IMR-90 (cell line): ENCODE measurements at regions not wholly inside any gene's neighbourhood (a gene's known extent, or its start where the extent isn't known, plus 50 kb on each side); places are given as distances from the start of the nearest gene placed in this dataset.

Experiments
- ATAC-seq: fragments of 200-7000 bp; cut with Tn5 transposase; 2 replicates; pipeline ENCODE4 v1.9.1; 2020; ENCODE audit warnings: low read depth, mild to moderate bottlenecking, moderate library complexity
- BruUV-seq: library from RNA; stranded (reverse); fragments of 400-500 nt; replicated peaks from 2 replicates; lab custom pipeline; 2021; lab: Mats Ljungman, UMichigan
- CTCF ChIA-PET: fragments of 300-600 bp; formaldehyde crosslinking; extraction: SDS; loops from one replicate; lab custom pipeline; 2021; ENCODE audit warnings: antibody characterized with exemption; lab: Yijun Ruan, JAX
- POLR2A ChIA-PET: fragments of 300-600 bp; sonication (Branson Sonifier 250); formaldehyde crosslinking; loops from one replicate; lab custom pipeline; 2022; ENCODE audit warnings: antibody characterized with exemption; ENCODE audit not compliant: unreplicated experiment; lab: Charles Lee
- DNase-seq: peaks from one replicate; pipeline ENCODE4 v3.0.0; 2013
- H2AFZ ChIP-seq: replicated peaks from 2 replicates; pipeline ENCODE3; 2013; ENCODE audit warnings: low read length, mild to moderate bottlenecking; ENCODE audit not compliant: poor library complexity
- H2AK5ac ChIP-seq: 2 replicates; pipeline ENCODE4 v1.6.1; 2013; ENCODE audit warnings: low read depth, low read length, inconsistent platforms
- H2AK9ac ChIP-seq: replicated peaks from 2 replicates; pipeline ENCODE3; 2013; ENCODE audit warnings: mild to moderate bottlenecking, low read depth, low read length, moderate library complexity; ENCODE audit not compliant: poor library complexity
- H2BK120ac ChIP-seq: 2 replicates; pipeline ENCODE4 v1.6.1; 2013; ENCODE audit warnings: low read depth, low read length, inconsistent platforms
- H2BK15ac ChIP-seq: 3 replicates; pipeline ENCODE4 v1.6.1; 2013; ENCODE audit warnings: low read depth, low read length, inconsistent platforms
- H2BK20ac ChIP-seq: 2 replicates; pipeline ENCODE4 v1.6.1; 2013; ENCODE audit warnings: low read depth, mild to moderate bottlenecking, inconsistent platforms, low read length, moderate library complexity
- H2BK5ac ChIP-seq: 2 replicates; pipeline ENCODE4 v1.6.1; 2013; ENCODE audit warnings: mild to moderate bottlenecking, low read depth, low read length, inconsistent platforms; ENCODE audit not compliant: poor library complexity, severe bottlenecking
- H3K14ac ChIP-seq: replicated peaks from 2 replicates; pipeline ENCODE4 v1.6.1; 2013; ENCODE audit warnings: low read depth, low read length, inconsistent platforms
- H3K18ac ChIP-seq: 2 replicates; pipeline ENCODE4 v1.6.1; 2013; ENCODE audit warnings: low read depth, low read length, control low read depth
- H3K23ac ChIP-seq: 2 replicates; pipeline ENCODE4 v1.6.1; 2013; ENCODE audit warnings: low read depth, low read length, inconsistent platforms
- H3K27ac ChIP-seq: 2 replicates; pipeline ENCODE4 v1.5.1; 2013; ENCODE audit warnings: mild to moderate bottlenecking, control low read depth, low read length; ENCODE audit not compliant: insufficient read depth
- H3K27me3 ChIP-seq: 2 replicates; pipeline ENCODE4 v1.6.1; 2013; ENCODE audit warnings: low read length; ENCODE audit not compliant: control insufficient read depth, insufficient read depth
- H3K36me3 ChIP-seq: 2 replicates; pipeline ENCODE4 v1.6.1; 2013; ENCODE audit warnings: low read length, mixed read lengths; ENCODE audit not compliant: control insufficient read depth, insufficient read depth
- H3K4ac ChIP-seq: 2 replicates; pipeline ENCODE4 v1.6.1; 2013; ENCODE audit warnings: low read depth, low read length, inconsistent platforms
- H3K4me1 ChIP-seq: 2 replicates; pipeline ENCODE4 v1.6.1; 2013; ENCODE audit warnings: low read length, mixed read lengths; ENCODE audit not compliant: control insufficient read depth, insufficient read depth
- H3K4me2 ChIP-seq: 2 replicates; pipeline ENCODE4 v1.6.1; 2013; ENCODE audit warnings: low read depth, mild to moderate bottlenecking, control low read depth, low read length, moderate library complexity
- H3K4me3 ChIP-seq: 2 replicates; pipeline ENCODE4 v1.5.1; 2013; ENCODE audit warnings: low read depth, mild to moderate bottlenecking, control low read depth, low read length, moderate library complexity; ENCODE audit not compliant: insufficient read depth
- H3K56ac ChIP-seq: 2 replicates; pipeline ENCODE4 v1.6.1; 2013; ENCODE audit warnings: low read length, inconsistent platforms; ENCODE audit not compliant: insufficient read depth; ENCODE audit errors: extremely low read depth
- H3K79me1 ChIP-seq, 2 experiments: 2 replicates each; pipeline ENCODE4 v1.6.1; 2013; ENCODE audit warnings: low read length in 2 of 2, inconsistent platforms in 1 of 2, low read depth in 1 of 2
- H3K9ac ChIP-seq: 2 replicates; pipeline ENCODE4 v1.6.1; 2013; ENCODE audit warnings: low read depth, low read length, control low read depth
- H3K9me1 ChIP-seq: 2 replicates; pipeline ENCODE4 v1.6.1; 2013; ENCODE audit warnings: low read length, inconsistent platforms; ENCODE audit not compliant: insufficient read depth
- H3K9me3 ChIP-seq: 2 replicates; pipeline ENCODE4 v1.6.1; 2013; ENCODE audit warnings: low read length; ENCODE audit not compliant: control insufficient read depth, insufficient read depth
- H4K20me1 ChIP-seq: 2 replicates; pipeline ENCODE4 v1.6.1; 2013; ENCODE audit warnings: low read length, inconsistent platforms; ENCODE audit not compliant: insufficient read depth
- H4K5ac ChIP-seq: 2 replicates; pipeline ENCODE4 v1.6.1; 2013; ENCODE audit warnings: mild to moderate bottlenecking, low read depth, low read length, control low read depth
- H4K8ac ChIP-seq, 2 experiments: 2 replicates each; pipeline ENCODE4 v1.6.1; 2013; ENCODE audit warnings: low read depth in 2 of 2, low read length in 2 of 2, control low read depth in 1 of 2, inconsistent platforms in 1 of 2
- H4K91ac ChIP-seq: 2 replicates; pipeline ENCODE4 v1.6.1; 2013; ENCODE audit warnings: low read depth, low read length, inconsistent platforms; ENCODE audit not compliant: insufficient read depth
- BHLHE40 ChIP-seq: fragments of 150-350 bp; IDR thresholded peaks from 2 replicates; pipeline ENCODE4 v1.6.1; 2016; ENCODE audit warnings: mild to moderate bottlenecking, low read depth, low read length
- CEBPB ChIP-seq: IDR thresholded peaks from 2 replicates; pipeline ENCODE4 v1.6.1; 2012; ENCODE audit warnings: low read depth, low read length, improper control_type of control experiment
- CHD1 ChIP-seq: IDR thresholded peaks from 2 replicates; pipeline ENCODE4 v1.6.1; 2012; ENCODE audit warnings: low read depth, low read length, improper control_type of control experiment
- FOS ChIP-seq: fragments of 150-350 bp; IDR thresholded peaks from 2 replicates; pipeline ENCODE4 v1.6.1; 2016; ENCODE audit warnings: low read depth, low read length
- MAFK ChIP-seq: IDR thresholded peaks from 2 replicates; pipeline ENCODE4 v1.6.1; 2012; ENCODE audit warnings: low read depth, low read length, improper control_type of control experiment
- MAZ ChIP-seq: IDR thresholded peaks from 2 replicates; pipeline ENCODE4 v1.6.1; 2012; ENCODE audit warnings: low read depth, mild to moderate bottlenecking, low read length, improper control_type of control experiment, moderate library complexity, borderline replicate concordance
- MXI1 ChIP-seq: IDR thresholded peaks from 2 replicates; pipeline ENCODE4 v1.6.1; 2012; ENCODE audit warnings: low read depth, mild to moderate bottlenecking, low read length, moderate library complexity, borderline replicate concordance
- NFE2L2 ChIP-seq: fragments of 150-350 bp; IDR thresholded peaks from 2 replicates; pipeline ENCODE4 v1.6.1; 2016; ENCODE audit warnings: low read depth, mild to moderate bottlenecking, low read length
- POLR2A ChIP-seq: IDR thresholded peaks from 2 replicates; pipeline ENCODE4 v1.6.1; 2012; ENCODE audit warnings: mild to moderate bottlenecking, low read depth, low read length
- RAD21 ChIP-seq: IDR thresholded peaks from 2 replicates; pipeline ENCODE4 v1.6.1; 2012; ENCODE audit warnings: low read length, improper control_type of control experiment
- RCOR1 ChIP-seq: IDR thresholded peaks from 2 replicates; pipeline ENCODE4 v1.6.1; 2012; ENCODE audit warnings: mild to moderate bottlenecking, low read length, improper control_type of control experiment; ENCODE audit not compliant: insufficient replicate concordance
- RFX5 ChIP-seq: IDR thresholded peaks from 2 replicates; pipeline ENCODE4 v1.8.0; 2012; ENCODE audit warnings: low read depth, mild to moderate bottlenecking, low read length, moderate library complexity
- SMC3 ChIP-seq: fragments of 150-350 bp; IDR thresholded peaks from 2 replicates; pipeline ENCODE4 v1.6.1; 2016; ENCODE audit warnings: low read depth, mild to moderate bottlenecking, antibody characterized with exemption, low read length, moderate library complexity
- WGBS, 2 experiments: methylation state at CpG; one replicate each; pipeline versions ENCODE4 v1.1.5 to v1.1.7; 2013; ENCODE audit warnings: missing lambda C conversion rate in 2 of 2; ENCODE audit not compliant: insufficient read length in 1 of 2; ENCODE audit errors: extremely low coverage in 2 of 2; 5-methylcytosine and 5-hydroxymethylcytosine counted together
- dilution Hi-C: fragments of 300-500 bp; cut with HindIII; formaldehyde crosslinking; loops from one replicate; pipeline ENCODE4 v1.14.3; 2018; ENCODE audit warnings: low sequenced_read_pairs; ENCODE audit not compliant: unreplicated experiment
- in situ Hi-C: fragments of 300-500 bp; cut with MboI; formaldehyde crosslinking; loops from 3 replicates; pipeline ENCODE4 v1.14.3; 2019; ENCODE audit warnings: low sequenced_read_pairs, inconsistent platforms, mixed read lengths
- intact Hi-C: fragments of 100-400 bp; cut with micrococcal nuclease; formaldehyde crosslinking; loops from 2 replicates; pipeline ENCODE4 v1.10.0; 2022
- TF ChIP-seq, protein P1 (sequence below): fragments of 150-350 bp; IDR thresholded peaks from 2 replicates; pipeline ENCODE4 v1.6.1; 2016; ENCODE audit warnings: low read depth, mild to moderate bottlenecking, low read length, moderate library complexity, borderline replicate concordance
- TF ChIP-seq, protein P2 (sequence below): fragments of 150-350 bp; IDR thresholded peaks from 2 replicates; pipeline ENCODE4 v1.6.1; 2017; ENCODE audit warnings: mild to moderate bottlenecking, antibody characterized with exemption, low read length, low read depth
- TF ChIP-seq, protein P3 (sequence below): conservative IDR thresholded peaks from 2 replicates; pipeline ENCODE4 v1.5.1; 2012; ENCODE audit warnings: mild to moderate bottlenecking, low read depth, low read length, improper control_type of control experiment

DNA sequence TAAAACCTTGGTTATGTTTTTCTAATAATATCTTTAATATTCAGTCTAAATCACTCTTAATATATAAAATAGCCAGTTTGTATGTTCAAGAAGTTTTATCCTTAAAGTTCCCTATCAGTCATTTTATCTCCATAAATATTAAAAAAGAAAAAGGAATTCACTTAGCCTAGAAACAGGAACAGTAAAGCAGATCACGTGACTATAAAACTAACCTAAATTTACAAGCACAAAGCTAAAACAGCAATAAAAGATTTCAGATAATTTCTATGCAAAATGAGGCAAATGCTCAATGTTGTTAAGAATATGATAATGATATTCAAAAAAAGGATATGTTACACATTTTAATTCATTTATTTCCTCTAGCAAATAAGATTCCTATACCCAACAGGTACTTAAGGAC lies 57.1 kb upstream of the TNIP3 start:
- H3K27ac ChIP-seq, result no peak overlapping the region
- dilution Hi-C loops (no loop called here), in situ Hi-C loops (no loop called here)

More for the DNA sequence above, 57.1 kb upstream of the TNIP3 start:
- Histone ChIP-seq H4K20me1 (no peaks in the 10 kb centered on the region), H2AK5ac (no peak overlapping the region), H4K8ac (no peak overlapping the region), H3K4me1 (no peaks in the 10 kb centered on the region), H3K9me3 (no peaks in the 10 kb centered on the region), H3K14ac (no peak overlapping the region), H2BK15ac (no peak overlapping the region), H2BK120ac (no peak overlapping the region), H2BK20ac (no peak overlapping the region), H3K36me3 (no peaks in the 10 kb centered on the region), H3K4me2 (no peak overlapping the region), H3K4ac (no peak overlapping the region), H3K9me1 (peaks cover 2% of the 10 kb centered on the region; the same call in 1 of the 2 replicates), H3K4me3 (no peak overlapping the region), H2AK9ac (no peak overlapping the region), H3K27me3 (0 out of 2 replicates have a peak, but pooled peaks cover 3% of the 10 kb centered on the region), H3K18ac (no peak overlapping the region), H2AFZ (no peak overlapping the region), H2BK5ac (no peak overlapping the region), H4K5ac (no peak overlapping the region), H4K91ac (no peak overlapping the region), H3K79me1 (no peaks in the 10 kb centered on the region), H3K23ac (no peak overlapping the region), H3K9ac (no peak overlapping the region), H3K56ac (no peak overlapping the region)
- DNase-seq, result no peak
- no peak for TF ChIP-seq RFX5
- TF ChIP-seq CEBPB, result no peak
- no peak for TF ChIP-seq SMC3
- no peak for TF ChIP-seq NFE2L2
- TF ChIP-seq CHD1, result no peak
- TF ChIP-seq, protein P1, sequence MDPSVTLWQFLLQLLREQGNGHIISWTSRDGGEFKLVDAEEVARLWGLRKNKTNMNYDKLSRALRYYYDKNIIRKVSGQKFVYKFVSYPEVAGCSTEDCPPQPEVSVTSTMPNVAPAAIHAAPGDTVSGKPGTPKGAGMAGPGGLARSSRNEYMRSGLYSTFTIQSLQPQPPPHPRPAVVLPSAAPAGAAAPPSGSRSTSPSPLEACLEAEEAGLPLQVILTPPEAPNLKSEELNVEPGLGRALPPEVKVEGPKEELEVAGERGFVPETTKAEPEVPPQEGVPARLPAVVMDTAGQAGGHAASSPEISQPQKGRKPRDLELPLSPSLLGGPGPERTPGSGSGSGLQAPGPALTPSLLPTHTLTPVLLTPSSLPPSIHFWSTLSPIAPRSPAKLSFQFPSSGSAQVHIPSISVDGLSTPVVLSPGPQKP, result no peak
- TF ChIP-seq POLR2A, result no peak
- no peak for TF ChIP-seq RAD21
- no peak for TF ChIP-seq RCOR1
- TF ChIP-seq, protein P2, sequence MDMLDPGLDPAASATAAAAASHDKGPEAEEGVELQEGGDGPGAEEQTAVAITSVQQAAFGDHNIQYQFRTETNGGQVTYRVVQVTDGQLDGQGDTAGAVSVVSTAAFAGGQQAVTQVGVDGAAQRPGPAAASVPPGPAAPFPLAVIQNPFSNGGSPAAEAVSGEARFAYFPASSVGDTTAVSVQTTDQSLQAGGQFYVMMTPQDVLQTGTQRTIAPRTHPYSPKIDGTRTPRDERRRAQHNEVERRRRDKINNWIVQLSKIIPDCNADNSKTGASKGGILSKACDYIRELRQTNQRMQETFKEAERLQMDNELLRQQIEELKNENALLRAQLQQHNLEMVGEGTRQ, result no peak
- no peak for TF ChIP-seq MXI1
- TF ChIP-seq BHLHE40, result no peak
- no peak for TF ChIP-seq FOS
- TF ChIP-seq, protein P3, sequence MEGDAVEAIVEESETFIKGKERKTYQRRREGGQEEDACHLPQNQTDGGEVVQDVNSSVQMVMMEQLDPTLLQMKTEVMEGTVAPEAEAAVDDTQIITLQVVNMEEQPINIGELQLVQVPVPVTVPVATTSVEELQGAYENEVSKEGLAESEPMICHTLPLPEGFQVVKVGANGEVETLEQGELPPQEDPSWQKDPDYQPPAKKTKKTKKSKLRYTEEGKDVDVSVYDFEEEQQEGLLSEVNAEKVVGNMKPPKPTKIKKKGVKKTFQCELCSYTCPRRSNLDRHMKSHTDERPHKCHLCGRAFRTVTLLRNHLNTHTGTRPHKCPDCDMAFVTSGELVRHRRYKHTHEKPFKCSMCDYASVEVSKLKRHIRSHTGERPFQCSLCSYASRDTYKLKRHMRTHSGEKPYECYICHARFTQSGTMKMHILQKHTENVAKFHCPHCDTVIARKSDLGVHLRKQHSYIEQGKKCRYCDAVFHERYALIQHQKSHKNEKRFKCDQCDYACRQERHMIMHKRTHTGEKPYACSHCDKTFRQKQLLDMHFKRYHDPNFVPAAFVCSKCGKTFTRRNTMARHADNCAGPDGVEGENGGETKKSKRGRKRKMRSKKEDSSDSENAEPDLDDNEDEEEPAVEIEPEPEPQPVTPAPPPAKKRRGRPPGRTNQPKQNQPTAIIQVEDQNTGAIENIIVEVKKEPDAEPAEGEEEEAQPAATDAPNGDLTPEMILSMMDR, result no peak
- TF ChIP-seq MAZ, result no peak
- no peak for TF ChIP-seq MAFK
- ChIA-PET POLR2A (no interaction called here), CTCF (no interaction called here)
- BruUV-seq, result no TSS peak
- intact Hi-C loops, result no loop called here
- ATAC-seq, result no peak
- no CpG with 5 or more reads among the region's 1 CpG for WGBS, 2 experiments
